ENCODE measurements at regions not wholly inside any gene's neighbourhood (a gene's known extent, or its start where the extent isn't known, plus 50 kb on each side); places are given as distances from the start of the nearest gene placed in this dataset.

DNA sequence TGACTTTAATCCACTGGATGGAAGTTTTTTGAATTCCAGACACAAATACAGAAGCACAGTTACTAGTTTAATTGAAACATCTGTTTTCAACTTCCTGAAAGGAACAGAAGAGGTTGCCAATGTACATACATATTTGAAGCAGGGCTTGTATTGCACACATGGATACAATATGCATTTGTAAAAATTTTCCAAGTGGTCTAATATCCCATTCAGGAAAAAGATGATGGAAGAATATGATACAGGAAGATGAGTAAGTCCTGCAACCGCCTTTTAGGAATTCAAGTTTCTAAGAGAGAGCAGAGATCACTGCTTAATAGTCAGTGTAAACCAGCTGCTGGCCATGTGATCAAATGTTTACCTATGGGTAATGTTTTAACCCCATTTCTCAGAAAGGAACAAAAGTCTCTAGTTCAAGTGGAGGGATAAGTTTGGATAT, 265.4 kb downstream of the TRIB2 start:
- in situ Hi-C loops (cut with MboI; ENCODE audit: low sequenced_read_pairs, unreplicated experiment), result no loop called here
- no peak for DNase-seq (ENCODE audit: low spot score)
- TF ChIP-seq, protein P1, sequence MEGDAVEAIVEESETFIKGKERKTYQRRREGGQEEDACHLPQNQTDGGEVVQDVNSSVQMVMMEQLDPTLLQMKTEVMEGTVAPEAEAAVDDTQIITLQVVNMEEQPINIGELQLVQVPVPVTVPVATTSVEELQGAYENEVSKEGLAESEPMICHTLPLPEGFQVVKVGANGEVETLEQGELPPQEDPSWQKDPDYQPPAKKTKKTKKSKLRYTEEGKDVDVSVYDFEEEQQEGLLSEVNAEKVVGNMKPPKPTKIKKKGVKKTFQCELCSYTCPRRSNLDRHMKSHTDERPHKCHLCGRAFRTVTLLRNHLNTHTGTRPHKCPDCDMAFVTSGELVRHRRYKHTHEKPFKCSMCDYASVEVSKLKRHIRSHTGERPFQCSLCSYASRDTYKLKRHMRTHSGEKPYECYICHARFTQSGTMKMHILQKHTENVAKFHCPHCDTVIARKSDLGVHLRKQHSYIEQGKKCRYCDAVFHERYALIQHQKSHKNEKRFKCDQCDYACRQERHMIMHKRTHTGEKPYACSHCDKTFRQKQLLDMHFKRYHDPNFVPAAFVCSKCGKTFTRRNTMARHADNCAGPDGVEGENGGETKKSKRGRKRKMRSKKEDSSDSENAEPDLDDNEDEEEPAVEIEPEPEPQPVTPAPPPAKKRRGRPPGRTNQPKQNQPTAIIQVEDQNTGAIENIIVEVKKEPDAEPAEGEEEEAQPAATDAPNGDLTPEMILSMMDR (IDR thresholded peaks at IDR 0.05; ENCODE audit: borderline replicate concordance, control extremely low read depth, extremely low read depth, insufficient read depth, missing control alignments), result no peak

- in situ Hi-C loops (cut with MboI; ENCODE audit: low sequenced_read_pairs, unreplicated experiment), result no loop called here
- no peak for DNase-seq (ENCODE audit: low spot score)
- TF ChIP-seq, protein P1 (IDR thresholded peaks at IDR 0.05; ENCODE audit: borderline replicate concordance, control extremely low read depth, extremely low read depth, insufficient read depth, missing control alignments), result no peak
Measured at GRCh38 chr2:12987246-12987645, 270.5 kb downstream of the TRIB2 start.

GRCh38 chr2:12988279-12988678, 271.5 kb downstream of the TRIB2 start:
- no peak for DNase-seq (ENCODE audit: low spot score)
- in situ Hi-C loops (cut with MboI; ENCODE audit: low sequenced_read_pairs, unreplicated experiment), result no loop called here
- TF ChIP-seq, protein P1 (IDR thresholded peaks at IDR 0.05; ENCODE audit: borderline replicate concordance, control extremely low read depth, extremely low read depth, insufficient read depth, missing control alignments), result no peak

DNA sequence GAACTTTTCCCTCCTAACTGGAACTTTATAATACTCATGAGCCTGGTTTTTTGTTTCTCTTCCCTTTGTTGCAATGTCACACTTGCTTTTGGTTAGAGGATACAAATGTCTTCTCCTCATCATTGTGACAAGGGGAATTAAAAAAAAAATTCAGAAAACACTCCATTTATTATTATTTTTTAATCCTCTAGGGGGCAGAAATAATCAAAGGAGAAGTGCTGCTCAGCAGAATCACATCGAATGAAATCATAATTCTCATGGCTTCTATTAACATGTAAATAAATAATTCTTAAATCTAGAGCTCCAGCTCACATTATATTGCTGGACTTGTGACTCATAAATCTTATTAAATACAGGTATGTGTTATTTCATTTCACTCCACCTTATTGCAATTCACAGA, 273.8 kb downstream of the TRIB2 start:
- no peak for DNase-seq (ENCODE audit: low spot score)
- in situ Hi-C loops (cut with MboI; ENCODE audit: low sequenced_read_pairs, unreplicated experiment), result no loop called here
- TF ChIP-seq, protein P1 (IDR thresholded peaks at IDR 0.05; ENCODE audit: borderline replicate concordance, control extremely low read depth, extremely low read depth, insufficient read depth, missing control alignments), result no peak

DNA sequence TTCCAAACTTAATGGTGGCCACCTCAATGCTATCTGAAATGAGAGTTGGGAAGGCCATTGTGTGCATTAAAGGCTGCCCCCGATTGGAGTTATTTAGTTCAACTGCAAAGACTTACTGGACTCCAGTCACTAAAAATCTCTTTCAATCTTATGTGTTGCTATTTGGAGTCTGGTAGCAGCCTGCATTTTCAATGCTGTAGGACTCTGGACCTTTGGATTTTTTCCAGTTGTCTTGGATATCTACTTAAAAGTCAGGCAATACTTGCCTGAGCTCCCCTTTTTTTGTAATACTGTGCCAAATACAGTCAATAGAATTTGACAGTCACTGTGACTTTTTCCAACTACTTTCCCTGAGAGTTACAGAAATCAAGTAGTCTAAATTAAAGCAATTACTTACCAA, 281.9 kb downstream of the TRIB2 start:
- TF ChIP-seq, protein P1 (IDR thresholded peaks at IDR 0.05; ENCODE audit: borderline replicate concordance, control extremely low read depth, extremely low read depth, insufficient read depth, missing control alignments), result no peak
- DNase-seq (ENCODE audit: low spot score), result no peak
- in situ Hi-C loops (cut with MboI; ENCODE audit: low sequenced_read_pairs, unreplicated experiment), result no loop called here

GRCh38 chr2:13000664-13001363, 284.1 kb downstream of the TRIB2 start:
- no peak for DNase-seq (ENCODE audit: low spot score)
- in situ Hi-C loops (cut with MboI; ENCODE audit: low sequenced_read_pairs, unreplicated experiment), result loop anchor here (25.0 kb wide), 1 partner anchor 1164 kb away; no protein-coding TSS in a partner anchor
- TF ChIP-seq, protein P1 (IDR thresholded peaks at IDR 0.05; ENCODE audit: borderline replicate concordance, control extremely low read depth, extremely low read depth, insufficient read depth, missing control alignments), result no peak
